Smooth muscle cell (in vitro differentiated cells): ENCODE measurements at regions not wholly inside any gene's neighbourhood (a gene's known extent, or its start where the extent isn't known, plus 50 kb on each side); places are given as distances from the start of the nearest gene placed in this dataset.

Experiments
- DNase-seq: peaks from one replicate; lab custom pipeline; 2025; ENCODE audit not compliant: unreplicated experiment; lab: John Stamatoyannopoulos, UW
- H2AFZ ChIP-seq: fragments of 200-600 bp; sonication (generic); 2 replicates; pipeline ENCODE4 v1.6.0; 2016; ENCODE audit warnings: antibody characterized with exemption, low read depth, mild to moderate bottlenecking
- H3F3A ChIP-seq: fragments of 200-600 bp; sonication (generic); 2 replicates; pipeline ENCODE4 v1.6.0; 2017; ENCODE audit warnings: antibody characterized with exemption, low read depth
- H3K27ac ChIP-seq: fragments of 200-600 bp; sonication (generic); 2 replicates; pipeline ENCODE4 v1.5.1; 2016; ENCODE audit warnings: low read depth, mild to moderate bottlenecking
- H3K27me3 ChIP-seq: fragments of 200-600 bp; sonication (generic); 2 replicates; pipeline ENCODE4 v1.6.1; 2016; ENCODE audit warnings: low read depth, mild to moderate bottlenecking
- H3K36me3 ChIP-seq: fragments of 200-600 bp; sonication (generic); 2 replicates; pipeline ENCODE4 v1.5.1; 2016; ENCODE audit warnings: low read depth
- H3K4me1 ChIP-seq: fragments of 200-600 bp; sonication (generic); 2 replicates; pipeline ENCODE4 v1.5.1; 2016; ENCODE audit warnings: low read depth
- H3K4me2 ChIP-seq: fragments of 200-600 bp; sonication (generic); 2 replicates; pipeline ENCODE4 v1.6.0; 2016; ENCODE audit warnings: mild to moderate bottlenecking
- H3K4me3 ChIP-seq: fragments of 200-600 bp; sonication (generic); 2 replicates; pipeline ENCODE4 v1.5.1; 2016; ENCODE audit warnings: mild to moderate bottlenecking
- H3K79me2 ChIP-seq: fragments of 200-600 bp; sonication (generic); 2 replicates; pipeline ENCODE4 v1.6.0; 2016; ENCODE audit warnings: low read depth, mild to moderate bottlenecking
- H3K9ac ChIP-seq: fragments of 200-600 bp; sonication (generic); 2 replicates; pipeline ENCODE4 v1.6.0; 2016; ENCODE audit warnings: low read depth
- H3K9me3 ChIP-seq: fragments of 200-600 bp; sonication (generic); replicated peaks from 2 replicates; pipeline ENCODE4 v1.5.1; 2016; ENCODE audit warnings: low read depth
- H4K20me1 ChIP-seq: fragments of 200-600 bp; sonication (generic); 2 replicates; pipeline ENCODE4 v1.6.0; 2016; ENCODE audit warnings: low read depth
- WGBS: methylation state at CpG from one replicate; pipeline ENCODE4 v1.1.7; 2016; ENCODE audit warnings: low lambda C conversion rate; 5-methylcytosine and 5-hydroxymethylcytosine counted together
- TF ChIP-seq, protein P1 (sequence below): fragments of 200-600 bp; sonication (generic); IDR thresholded peaks from 2 replicates; pipeline ENCODE4 v1.5.1; 2017; ENCODE audit warnings: borderline replicate concordance, mild to moderate bottlenecking, antibody characterized with exemption; ENCODE audit not compliant: insufficient read depth, poor library complexity, severe bottlenecking

DNA sequence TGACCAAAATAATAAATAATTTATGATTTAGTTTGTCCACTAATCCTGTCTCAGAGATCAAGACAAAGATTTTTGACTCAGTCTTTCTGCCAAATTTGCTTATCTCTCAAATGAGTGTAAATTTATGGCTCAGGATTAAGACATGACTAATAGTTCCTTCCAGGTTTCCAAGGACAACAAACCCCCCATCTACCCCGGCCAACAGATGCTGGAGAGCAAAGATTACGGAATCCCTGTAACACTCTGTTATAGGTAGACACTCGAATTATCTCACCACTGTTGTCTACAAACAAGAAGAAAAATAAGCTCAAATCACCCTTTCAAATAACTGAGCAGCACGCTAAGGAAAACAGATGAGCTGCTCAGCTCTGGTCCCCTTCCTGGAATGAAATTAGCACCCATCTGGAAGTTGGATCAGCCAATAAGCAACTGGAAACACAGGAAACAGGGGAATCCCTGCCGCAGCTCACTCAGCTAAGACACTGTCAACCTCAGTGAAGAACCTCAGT is 56.8 kb upstream of the SVIL start:
- 16% methylated on average over 5 of the region's 5 CpGs for WGBS
- H4K20me1 ChIP-seq, result peaks cover 38% of the 10 kb centered on the region
- DNase-seq, result no peak
- H3F3A ChIP-seq, result peaks cover 21% of the 10 kb centered on the region
- peak overlapping the region; percentile 89 for H3K27ac ChIP-seq
- H3K9me3 ChIP-seq, result no peaks in the 10 kb centered on the region
- no peaks in the 10 kb centered on the region for H3K27me3 ChIP-seq
- peak overlapping the region; percentile 45 for H3K4me2 ChIP-seq
- H3K9ac ChIP-seq, result peak overlapping the region; percentile 62
- no peak overlapping the region for H2AFZ ChIP-seq
- no peaks in the 10 kb centered on the region for H3K36me3 ChIP-seq
- H3K4me1 ChIP-seq, result peaks cover 13% of the 10 kb centered on the region
- H3K79me2 ChIP-seq, result peaks cover 26% of the 10 kb centered on the region
- no peak overlapping the region for H3K4me3 ChIP-seq
- TF ChIP-seq, protein P1, sequence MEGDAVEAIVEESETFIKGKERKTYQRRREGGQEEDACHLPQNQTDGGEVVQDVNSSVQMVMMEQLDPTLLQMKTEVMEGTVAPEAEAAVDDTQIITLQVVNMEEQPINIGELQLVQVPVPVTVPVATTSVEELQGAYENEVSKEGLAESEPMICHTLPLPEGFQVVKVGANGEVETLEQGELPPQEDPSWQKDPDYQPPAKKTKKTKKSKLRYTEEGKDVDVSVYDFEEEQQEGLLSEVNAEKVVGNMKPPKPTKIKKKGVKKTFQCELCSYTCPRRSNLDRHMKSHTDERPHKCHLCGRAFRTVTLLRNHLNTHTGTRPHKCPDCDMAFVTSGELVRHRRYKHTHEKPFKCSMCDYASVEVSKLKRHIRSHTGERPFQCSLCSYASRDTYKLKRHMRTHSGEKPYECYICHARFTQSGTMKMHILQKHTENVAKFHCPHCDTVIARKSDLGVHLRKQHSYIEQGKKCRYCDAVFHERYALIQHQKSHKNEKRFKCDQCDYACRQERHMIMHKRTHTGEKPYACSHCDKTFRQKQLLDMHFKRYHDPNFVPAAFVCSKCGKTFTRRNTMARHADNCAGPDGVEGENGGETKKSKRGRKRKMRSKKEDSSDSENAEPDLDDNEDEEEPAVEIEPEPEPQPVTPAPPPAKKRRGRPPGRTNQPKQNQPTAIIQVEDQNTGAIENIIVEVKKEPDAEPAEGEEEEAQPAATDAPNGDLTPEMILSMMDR, result no peak

DNA sequence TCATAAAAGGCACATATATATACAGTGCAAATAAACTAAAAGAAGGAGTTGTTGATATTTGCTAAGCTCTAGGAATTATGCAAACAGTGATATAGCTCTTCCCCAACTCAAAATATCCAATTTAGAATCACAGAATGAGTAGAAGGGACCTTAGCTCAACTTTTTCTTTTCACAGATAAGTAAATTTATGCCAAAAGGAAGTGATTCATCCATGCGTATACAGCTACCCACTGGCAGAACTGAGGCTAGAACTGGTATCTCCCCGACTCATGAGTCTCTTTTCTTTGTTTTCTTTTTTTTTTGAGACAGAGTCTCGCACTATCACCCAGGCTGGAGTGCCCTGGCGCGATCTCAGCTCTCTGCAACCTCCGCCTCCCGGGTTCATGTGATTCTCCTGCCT is 54.2 kb upstream of the SVIL start:
- DNase-seq, result no peak
- WGBS, result 34% methylated on average over 7 of the region's 7 CpGs
- Histone ChIP-seq H3F3A (peaks cover 21% of the 10 kb centered on the region), H2AFZ (no peak overlapping the region), H3K36me3 (no peaks in the 10 kb centered on the region), H3K9ac (no peak overlapping the region), H3K27ac (peak overlapping the region; percentile 29), H3K4me2 (peak overlapping the region; percentile 42), H3K79me2 (peaks cover 30% of the 10 kb centered on the region), H3K4me1 (peaks cover 13% of the 10 kb centered on the region), H3K27me3 (no peaks in the 10 kb centered on the region), H3K9me3 (no peaks in the 10 kb centered on the region), H3K4me3 (no peak overlapping the region), H4K20me1 (peaks cover 49% of the 10 kb centered on the region)
- TF ChIP-seq, protein P1, result no peak

DNA sequence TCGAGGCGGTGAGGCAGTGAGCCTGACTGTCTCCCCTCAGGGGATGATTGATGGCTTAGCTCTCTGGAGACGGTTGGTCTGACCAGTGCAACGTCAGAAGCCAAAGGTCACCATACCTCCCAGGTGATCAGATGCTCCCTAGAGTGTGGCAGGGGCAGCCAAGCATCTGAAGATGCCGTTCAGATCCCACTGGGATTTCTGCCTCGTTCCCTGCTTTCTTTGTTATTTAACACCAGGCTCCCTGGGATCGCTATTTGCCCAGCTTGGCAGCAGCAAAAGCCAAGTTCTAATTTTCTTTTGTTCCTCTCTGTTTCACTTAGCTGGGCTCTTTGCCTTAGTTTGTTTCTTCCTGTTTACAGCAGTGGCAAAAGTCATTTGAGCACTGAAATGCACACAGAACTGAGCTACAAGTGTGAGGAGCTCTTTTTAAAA is 53.5 kb upstream of the SVIL start:
- 20% methylated on average over 7 of the region's 7 CpGs for WGBS
- no peak for DNase-seq
- Histone ChIP-seq H3K36me3 (no peaks in the 10 kb centered on the region), H3K4me1 (peaks cover 13% of the 10 kb centered on the region), H3K27ac (peak overlapping the region; percentile 29), H2AFZ (no peak overlapping the region), H3K9me3 (no peaks in the 10 kb centered on the region), H3K79me2 (peaks cover 30% of the 10 kb centered on the region), H3K9ac (no peak overlapping the region), H3F3A (peaks cover 21% of the 10 kb centered on the region), H3K4me3 (no peak overlapping the region), H3K4me2 (peak overlapping the region; percentile 42), H4K20me1 (peaks cover 50% of the 10 kb centered on the region), H3K27me3 (no peaks in the 10 kb centered on the region)
- TF ChIP-seq, protein P1, result no peak
